PC-3 (cell line): ENCODE measurements at regions not wholly inside any gene's neighbourhood (a gene's known extent, or its start where the extent isn't known, plus 50 kb on each side); places are given as distances from the start of the nearest gene placed in this dataset.

Experiments used
- ATAC-seq: fragments of 200-7000 bp; cut with Tn5 transposase; 2 replicates; pipeline ENCODE4 v1.9.1; 2020; ENCODE audit warnings: mild to moderate bottlenecking, moderate library complexity
- BruUV-seq: library from RNA; stranded (reverse); fragments of 400-500 nt; replicated peaks from 2 replicates; lab custom pipeline; 2021; lab: Mats Ljungman, UMichigan
- CTCF ChIA-PET: fragments of 300-600 bp; sonication (Branson Sonifier 250); formaldehyde crosslinking; loops from one replicate; lab custom pipeline; 2022; ENCODE audit warnings: antibody characterized with exemption; lab: Charles Lee
- POLR2A ChIA-PET: fragments of 300-600 bp; sonication (Branson Sonifier 250); formaldehyde crosslinking; loops from one replicate; lab custom pipeline; 2022; ENCODE audit warnings: antibody characterized with exemption; ENCODE audit not compliant: unreplicated experiment; lab: Charles Lee
- DNase-seq: peaks from one replicate; pipeline ENCODE4 v3.0.0-alpha.2; 2015
- H2AFZ ChIP-seq: fragments of 300-600 bp; sonication (generic); 2 replicates; pipeline ENCODE4 v1.6.0; 2016; ENCODE audit warnings: antibody characterized with exemption, low read length
- H3F3A ChIP-seq: fragments of 300-600 bp; sonication (generic); one replicate; pipeline ENCODE4 v1.6.0; 2017; ENCODE audit warnings: antibody characterized with exemption, low read length, control low read depth, mild to moderate bottlenecking; ENCODE audit not compliant: unreplicated experiment
- H3K27ac ChIP-seq: fragments of 300-600 bp; sonication (generic); 2 replicates; pipeline ENCODE4 v1.5.1; 2016; ENCODE audit warnings: mild to moderate bottlenecking, low read length
- H3K27me3 ChIP-seq: fragments of 300-600 bp; sonication (generic); 2 replicates; pipeline ENCODE4 v1.6.1; 2016; ENCODE audit warnings: low read length, mixed read lengths
- H3K36me3 ChIP-seq: fragments of 300-600 bp; sonication (generic); 2 replicates; pipeline ENCODE4 v1.6.1; 2016; ENCODE audit warnings: low read depth, mixed run types, low read length, mixed read lengths
- H3K4me1 ChIP-seq: fragments of 300-600 bp; sonication (generic); 2 replicates; pipeline ENCODE4 v1.5.1; 2016; ENCODE audit warnings: low read length; ENCODE audit not compliant: insufficient read depth
- H3K4me2 ChIP-seq: fragments of 300-600 bp; sonication (generic); 2 replicates; pipeline ENCODE4 v1.6.0; 2016; ENCODE audit warnings: low read length
- H3K4me3 ChIP-seq: fragments of 300-600 bp; sonication (generic); 2 replicates; pipeline ENCODE4 v1.5.1; 2016; ENCODE audit warnings: mild to moderate bottlenecking, low read length, mixed read lengths
- H3K79me2 ChIP-seq: fragments of 300-600 bp; sonication (generic); 2 replicates; pipeline ENCODE4 v1.6.1; 2017; ENCODE audit warnings: low read length, mixed read lengths
- H3K9ac ChIP-seq: fragments of 300-600 bp; sonication (generic); 2 replicates; pipeline ENCODE4 v1.6.0; 2016; ENCODE audit warnings: mild to moderate bottlenecking, low read length
- H3K9me2 ChIP-seq: fragments of 300-600 bp; sonication (generic); replicated peaks from 2 replicates; pipeline ENCODE4 v1.6.1; 2016; ENCODE audit warnings: mixed run types, low read length, mixed read lengths
- H3K9me3 ChIP-seq: fragments of 300-600 bp; sonication (generic); 2 replicates; pipeline ENCODE4 v1.6.1; 2016; ENCODE audit warnings: low read length, mixed read lengths
- H4K20me1 ChIP-seq: fragments of 300-600 bp; sonication (generic); 2 replicates; pipeline ENCODE4 v1.6.1; 2016; ENCODE audit warnings: low read length, mixed read lengths
- CTCF ChIP-seq: fragments of 300-600 bp; sonication (generic); conservative IDR thresholded peaks from 2 replicates; pipeline ENCODE4 v1.5.1; 2017; ENCODE audit warnings: antibody characterized with exemption, low read depth, mild to moderate bottlenecking, low read length
- EZH2 ChIP-seq: fragments of 300-600 bp; sonication (generic); IDR thresholded peaks from one replicate; pipeline ENCODE4 v1.6.1; 2017; ENCODE audit warnings: antibody characterized with exemption, mild to moderate bottlenecking, low read length; ENCODE audit not compliant: unreplicated experiment
- EZH2phosphoT487 ChIP-seq: fragments of 300-600 bp; sonication (generic); IDR thresholded peaks from 2 replicates; pipeline ENCODE4 v1.6.1; 2018; ENCODE audit warnings: mild to moderate bottlenecking, antibody characterized with exemption, low read length, borderline replicate concordance
- intact Hi-C: fragments of 100-400 bp; cut with micrococcal nuclease; formaldehyde crosslinking; loops from 2 replicates; pipeline ENCODE4 v1.9.0; 2023

- Histone ChIP-seq H3K27ac (no peak overlapping the region), H3K79me2 (no peaks in the 10 kb centered on the region), H2AFZ (no peak overlapping the region), H3K4me2 (no peak overlapping the region), H3K4me1 (no peaks in the 10 kb centered on the region), H4K20me1 (no peaks in the 10 kb centered on the region), H3K27me3 (no peaks in the 10 kb centered on the region), H3K36me3 (no peaks in the 10 kb centered on the region), H3K4me3 (no peak overlapping the region), H3K9ac (no peak overlapping the region), H3K9me3 (peaks cover 7% of the 10 kb centered on the region; the same call in 1 of the 2 replicates), H3F3A (no peaks in the 10 kb centered on the region), H3K9me2 (no peaks in the 10 kb centered on the region)
- ATAC-seq, result no peak
- intact Hi-C loops, result no loop called here
- no peak for TF ChIP-seq EZH2
- TF ChIP-seq EZH2phosphoT487, result no peak
- TF ChIP-seq CTCF, result no peak
- POLR2A ChIA-PET, result no interaction called here
- CTCF ChIA-PET, result no interaction called here
- DNase-seq, result no peak
- no TSS peak for BruUV-seq
These were observed 287.4 kb downstream of the IRX1 start for GRCh38 chr5:3883040-3883439.

DNA sequence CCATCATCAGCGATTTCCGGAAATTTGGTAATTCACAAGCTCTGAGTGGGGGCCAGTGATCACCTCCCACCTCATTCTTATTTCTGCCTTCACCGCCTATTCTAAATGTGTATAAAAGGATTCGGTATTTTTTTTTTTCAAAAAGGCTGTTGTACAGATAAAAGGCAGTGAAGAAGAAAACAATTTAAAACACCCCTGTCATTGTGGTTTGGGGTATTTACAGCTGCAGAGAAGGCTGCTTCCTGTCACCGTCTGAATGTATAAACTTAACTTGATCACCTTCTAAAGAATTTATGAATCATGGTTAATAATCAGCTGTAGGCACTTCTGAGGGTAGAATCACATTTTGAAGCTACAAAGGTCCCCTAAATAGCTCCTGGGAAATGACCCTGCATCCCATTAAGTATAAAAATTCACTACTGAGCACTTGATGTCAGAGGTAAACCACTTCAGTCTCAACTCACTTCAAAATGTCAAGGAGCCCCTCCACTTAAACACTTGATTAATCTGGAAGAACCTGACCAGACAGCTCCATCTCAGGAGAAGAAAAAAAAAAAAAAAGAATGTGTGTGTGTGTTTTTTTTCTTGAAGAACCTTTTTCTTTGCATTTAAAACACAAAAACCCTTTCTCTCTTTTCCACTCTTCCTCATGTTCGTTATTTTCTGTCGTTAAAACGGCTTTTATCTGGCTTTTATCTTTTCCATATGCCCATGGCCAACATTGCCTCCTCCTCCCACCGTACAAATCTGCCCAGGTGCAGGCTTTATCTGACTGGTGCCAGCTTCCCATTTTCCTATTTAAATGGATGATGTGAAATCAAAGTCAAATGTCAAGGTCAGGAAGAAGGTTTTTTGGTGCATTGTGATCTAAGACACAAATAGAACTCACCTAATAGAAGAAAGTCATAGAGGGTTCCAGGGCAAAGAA lies 291.2 kb downstream of the IRX1 start:
- DNase-seq (no peak), ATAC-seq (no peak)
- H3K4me3 ChIP-seq, result no peak overlapping the region
- no peak overlapping the region for H3K27ac ChIP-seq
- H3K4me2 ChIP-seq, result no peak overlapping the region
- TF ChIP-seq EZH2phosphoT487 (no peak), CTCF (no peak), EZH2 (no peak)
- no TSS peak for BruUV-seq
- H3K27me3 ChIP-seq, result no peaks in the 10 kb centered on the region
- H3K9me2 ChIP-seq, result no peaks in the 10 kb centered on the region
- H4K20me1 ChIP-seq, result no peaks in the 10 kb centered on the region
- intact Hi-C loops, result no loop called here
- H3K36me3 ChIP-seq, result no peaks in the 10 kb centered on the region
- H2AFZ ChIP-seq, result no peak overlapping the region
- no peaks in the 10 kb centered on the region for H3K4me1 ChIP-seq
- H3K9ac ChIP-seq, result no peak overlapping the region
- 0 out of 2 replicates have a peak, but pooled peaks cover 8% of the 10 kb centered on the region for H3K9me3 ChIP-seq
- H3K79me2 ChIP-seq, result no peaks in the 10 kb centered on the region
- CTCF ChIA-PET, result no interaction called here
- POLR2A ChIA-PET, result no interaction called here
- H3F3A ChIP-seq, result no peaks in the 10 kb centered on the region

GRCh38 chr5:3888310-3888709 lies 292.7 kb downstream of the IRX1 start:
- DNase-seq (no peak), ATAC-seq (no peak)
- intact Hi-C loops, result no loop called here
- no peaks in the 10 kb centered on the region for H3F3A ChIP-seq
- BruUV-seq, result no TSS peak
- H3K27me3 ChIP-seq, result no peaks in the 10 kb centered on the region
- H3K9me2 ChIP-seq, result no peaks in the 10 kb centered on the region
- no peaks in the 10 kb centered on the region for H4K20me1 ChIP-seq
- POLR2A ChIA-PET, result no interaction called here
- TF ChIP-seq EZH2phosphoT487 (no peak), CTCF (no peak), EZH2 (no peak)
- 0 out of 2 replicates have a peak, but pooled peaks cover 10% of the 10 kb centered on the region for H3K9me3 ChIP-seq
- CTCF ChIA-PET, result no interaction called here
- H3K4me2 ChIP-seq, result no peak overlapping the region
- no peak overlapping the region for H3K27ac ChIP-seq
- no peaks in the 10 kb centered on the region for H3K79me2 ChIP-seq
- no peak overlapping the region for H3K4me3 ChIP-seq
- no peak overlapping the region for H3K9ac ChIP-seq
- no peaks in the 10 kb centered on the region for H3K4me1 ChIP-seq
- H2AFZ ChIP-seq, result no peak overlapping the region
- no peaks in the 10 kb centered on the region for H3K36me3 ChIP-seq
